Type B pancreatic cell (in vitro differentiated cells): ENCODE measurements at regions not wholly inside any gene's neighbourhood (a gene's known extent, or its start where the extent isn't known, plus 50 kb on each side); places are given as distances from the start of the nearest gene placed in this dataset.

ENCODE experiments used
- DNase-seq: peaks from one replicate; pipeline ENCODE4 v3.0.0; 2021; ENCODE audit warnings: mixed read lengths; ENCODE audit not compliant: unreplicated experiment; ENCODE audit errors: extremely low spot score
- H3K27ac Mint-ChIP-seq: 2 replicates; pipeline ENCODE4 v1.8.0; 2021; ENCODE audit warnings: mild to moderate bottlenecking, mixed read lengths
- H3K27me3 Mint-ChIP-seq: 2 replicates; pipeline ENCODE4 v1.8.0; 2021; ENCODE audit warnings: mixed read lengths
- H3K36me3 Mint-ChIP-seq: 2 replicates; pipeline ENCODE4 v1.8.0; 2021; ENCODE audit warnings: mixed read lengths
- H3K4me1 Mint-ChIP-seq: one replicate; pipeline ENCODE4 v1.8.0; 2021; ENCODE audit warnings: mixed read lengths; ENCODE audit not compliant: unreplicated experiment
- H3K4me3 Mint-ChIP-seq: 2 replicates; pipeline ENCODE4 v1.8.0; 2021; ENCODE audit warnings: mild to moderate bottlenecking, mixed read lengths
- H3K9me3 Mint-ChIP-seq: 2 replicates; pipeline ENCODE4 v1.8.0; 2021; ENCODE audit warnings: mixed read lengths
- CTCF ChIP-seq: fragments of 200-600 bp; sonication (generic); conservative IDR thresholded peaks from 2 replicates; pipeline ENCODE4 v1.5.0; 2021; ENCODE audit warnings: antibody characterized with exemption, mild to moderate bottlenecking

GRCh38 chr20:4344670-4345069, 95.6 kb upstream of the ADRA1D start:
- TF ChIP-seq CTCF, result no peak
- DNase-seq, result no peak
- H3K4me3 Mint-ChIP-seq, result no peak overlapping the region
- H3K27me3 Mint-ChIP-seq, result peaks cover 16% of the 10 kb centered on the region
- peaks cover 14% of the 10 kb centered on the region for H3K4me1 Mint-ChIP-seq
- no peak overlapping the region for H3K27ac Mint-ChIP-seq
- H3K36me3 Mint-ChIP-seq, result no peaks in the 10 kb centered on the region
- H3K9me3 Mint-ChIP-seq, result no peaks in the 10 kb centered on the region

GRCh38 chr20:4342609-4343008, 93.5 kb upstream of the ADRA1D start:
- no peak for DNase-seq
- H3K27ac Mint-ChIP-seq, result no peak overlapping the region
- H3K27me3 Mint-ChIP-seq, result peaks cover 20% of the 10 kb centered on the region
- H3K4me3 Mint-ChIP-seq, result peak overlapping the region; percentile 17
- no peak for TF ChIP-seq CTCF
- peaks cover 14% of the 10 kb centered on the region for H3K4me1 Mint-ChIP-seq
- no peaks in the 10 kb centered on the region for H3K36me3 Mint-ChIP-seq
- no peaks in the 10 kb centered on the region for H3K9me3 Mint-ChIP-seq

- DNase-seq, result no peak
- Mint-ChIP-seq H3K27me3 (peaks cover 20% of the 10 kb centered on the region), H3K4me1 (peaks cover 14% of the 10 kb centered on the region), H3K4me3 (no peak overlapping the region), H3K36me3 (no peaks in the 10 kb centered on the region), H3K9me3 (no peaks in the 10 kb centered on the region), H3K27ac (no peak overlapping the region)
- no peak for TF ChIP-seq CTCF
Measured at GRCh38 chr20:4341804-4342485, 92.9 kb upstream of the ADRA1D start.

GRCh38 chr20:4335722-4336121, 86.6 kb upstream of the ADRA1D start:
- no peak for TF ChIP-seq CTCF
- H3K4me3 Mint-ChIP-seq, result no peak overlapping the region
- H3K9me3 Mint-ChIP-seq, result no peaks in the 10 kb centered on the region
- H3K36me3 Mint-ChIP-seq, result no peaks in the 10 kb centered on the region
- peaks cover 19% of the 10 kb centered on the region for H3K27me3 Mint-ChIP-seq
- H3K27ac Mint-ChIP-seq, result no peak overlapping the region
- H3K4me1 Mint-ChIP-seq, result peaks cover 3% of the 10 kb centered on the region
- DNase-seq, result no peak

GRCh38 chr20:4332121-4332860, 83.2 kb upstream of the ADRA1D start:
- no peaks in the 10 kb centered on the region for H3K36me3 Mint-ChIP-seq
- no peak overlapping the region for H3K4me3 Mint-ChIP-seq
- no peak for TF ChIP-seq CTCF
- peaks cover 3% of the 10 kb centered on the region for H3K4me1 Mint-ChIP-seq
- no peak overlapping the region for H3K27ac Mint-ChIP-seq
- DNase-seq, result no peak
- no peaks in the 10 kb centered on the region for H3K9me3 Mint-ChIP-seq
- H3K27me3 Mint-ChIP-seq, result peaks cover 9% of the 10 kb centered on the region
